ENCODE measurements at regions not wholly inside any gene's neighbourhood (a gene's known extent, or its start where the extent isn't known, plus 50 kb on each side); places are given as distances from the start of the nearest gene placed in this dataset.

DNA sequence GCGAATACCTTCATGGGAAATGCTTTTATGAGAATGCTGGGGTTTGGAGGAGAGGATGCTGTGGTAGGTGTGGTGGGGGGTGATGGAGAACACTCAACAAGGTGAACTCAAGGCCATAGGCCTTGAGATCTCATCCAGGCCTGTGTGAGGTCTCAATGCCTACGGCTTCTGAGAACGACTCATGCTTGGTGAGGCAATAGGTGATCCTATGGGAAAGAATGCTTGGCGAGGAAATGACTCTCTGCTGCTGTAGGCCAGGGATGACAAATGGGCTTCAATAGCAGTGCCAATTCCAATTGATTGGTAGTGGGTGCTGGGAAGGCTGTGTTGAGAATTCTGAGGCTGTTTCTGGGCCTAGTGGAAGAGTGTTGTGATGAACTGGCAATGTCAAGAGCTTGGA lies 280.2 kb upstream of the CLINT1 start:
- POLR2A ChIA-PET, result no interaction called here
- Histone ChIP-seq H3K4me3 (ENCODE audit: low read depth, low read length) (no peak overlapping the region), H3K27me3 (ENCODE audit: control insufficient read depth, insufficient read depth, low read length) (no peaks in the 10 kb centered on the region), H3K36me3 (ENCODE audit: control insufficient read depth, insufficient read depth, low read length) (no peaks in the 10 kb centered on the region)
- CTCF ChIA-PET, result interaction anchor here (1.5 to 1.9 kb wide), 2 partner anchors 64 to 967 kb away, joined by 4 to 6 read pairs; no protein-coding TSS in a partner anchor
- DNase-seq (ENCODE audit: low read depth), result no peak
- TF ChIP-seq, protein P1, sequence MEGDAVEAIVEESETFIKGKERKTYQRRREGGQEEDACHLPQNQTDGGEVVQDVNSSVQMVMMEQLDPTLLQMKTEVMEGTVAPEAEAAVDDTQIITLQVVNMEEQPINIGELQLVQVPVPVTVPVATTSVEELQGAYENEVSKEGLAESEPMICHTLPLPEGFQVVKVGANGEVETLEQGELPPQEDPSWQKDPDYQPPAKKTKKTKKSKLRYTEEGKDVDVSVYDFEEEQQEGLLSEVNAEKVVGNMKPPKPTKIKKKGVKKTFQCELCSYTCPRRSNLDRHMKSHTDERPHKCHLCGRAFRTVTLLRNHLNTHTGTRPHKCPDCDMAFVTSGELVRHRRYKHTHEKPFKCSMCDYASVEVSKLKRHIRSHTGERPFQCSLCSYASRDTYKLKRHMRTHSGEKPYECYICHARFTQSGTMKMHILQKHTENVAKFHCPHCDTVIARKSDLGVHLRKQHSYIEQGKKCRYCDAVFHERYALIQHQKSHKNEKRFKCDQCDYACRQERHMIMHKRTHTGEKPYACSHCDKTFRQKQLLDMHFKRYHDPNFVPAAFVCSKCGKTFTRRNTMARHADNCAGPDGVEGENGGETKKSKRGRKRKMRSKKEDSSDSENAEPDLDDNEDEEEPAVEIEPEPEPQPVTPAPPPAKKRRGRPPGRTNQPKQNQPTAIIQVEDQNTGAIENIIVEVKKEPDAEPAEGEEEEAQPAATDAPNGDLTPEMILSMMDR (IDR thresholded peaks at IDR 0.05; ENCODE audit: insufficient read depth, low read depth, low read length), result no peak

DNA sequence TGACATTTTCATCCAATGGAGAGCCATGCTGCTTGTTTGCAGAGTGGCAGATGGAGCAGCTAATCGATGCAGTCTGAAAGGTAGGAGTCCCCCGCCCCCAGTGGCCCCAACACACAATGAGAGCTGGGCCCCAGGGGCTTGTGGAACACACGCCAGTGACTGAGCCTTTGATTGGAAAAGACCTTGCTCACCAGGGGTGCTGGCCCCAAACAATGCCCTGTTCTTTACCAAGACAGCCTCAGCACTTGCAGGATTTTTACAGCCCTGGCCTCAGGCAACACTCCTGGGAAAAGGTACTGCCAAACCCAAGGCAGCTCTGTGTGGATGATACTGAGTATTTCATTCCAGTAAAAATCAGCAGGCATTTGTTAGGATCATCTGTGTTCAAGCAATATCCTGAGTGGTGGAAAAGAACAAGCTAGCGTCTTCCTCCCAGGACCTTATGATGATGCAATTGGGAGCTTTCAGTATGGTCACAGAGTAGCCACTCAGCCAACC lies 276.8 kb upstream of the CLINT1 start:
- ChIA-PET POLR2A (no interaction called here), CTCF (interaction anchor here (0.8 kb wide), 1 partner anchor 39 kb away, joined by 3 read pairs; no protein-coding TSS in a partner anchor)
- H3K36me3 ChIP-seq (ENCODE audit: control insufficient read depth, insufficient read depth, low read length), result no peaks in the 10 kb centered on the region
- H3K4me3 ChIP-seq (ENCODE audit: low read depth, low read length), result no peak overlapping the region
- TF ChIP-seq, protein P1 (IDR thresholded peaks at IDR 0.05; ENCODE audit: insufficient read depth, low read depth, low read length), result no peak
- DNase-seq (ENCODE audit: low read depth), result no peak
- H3K27me3 ChIP-seq (ENCODE audit: control insufficient read depth, insufficient read depth, low read length), result no peaks in the 10 kb centered on the region

DNA sequence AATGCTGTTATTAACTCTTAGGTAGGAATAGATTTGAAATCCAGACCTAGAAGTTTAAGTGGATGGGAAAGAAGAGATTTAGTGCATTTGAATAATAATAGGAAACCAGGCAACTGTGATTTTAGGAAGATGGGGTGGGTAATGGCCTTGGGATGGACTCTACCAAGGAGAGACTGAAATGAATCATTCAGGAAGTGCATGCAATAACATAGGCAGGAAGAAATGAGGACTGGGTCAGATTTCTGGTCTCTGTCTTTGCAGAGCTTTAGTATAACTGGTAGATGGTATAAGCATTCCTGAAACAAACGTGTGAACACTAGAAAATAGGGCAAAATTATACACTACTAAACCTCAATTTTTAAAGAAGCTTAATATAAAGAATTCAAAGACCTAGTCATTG lies 274.4 kb upstream of the CLINT1 start:
- CTCF ChIA-PET, result no interaction called here
- TF ChIP-seq, protein P1 (IDR thresholded peaks at IDR 0.05; ENCODE audit: insufficient read depth, low read depth, low read length), result no peak
- Histone ChIP-seq H3K4me3 (ENCODE audit: low read depth, low read length) (no peak overlapping the region), H3K36me3 (ENCODE audit: control insufficient read depth, insufficient read depth, low read length) (no peaks in the 10 kb centered on the region), H3K27me3 (ENCODE audit: control insufficient read depth, insufficient read depth, low read length) (no peaks in the 10 kb centered on the region)
- POLR2A ChIA-PET, result no interaction called here
- DNase-seq (ENCODE audit: low read depth), result no peak

DNA sequence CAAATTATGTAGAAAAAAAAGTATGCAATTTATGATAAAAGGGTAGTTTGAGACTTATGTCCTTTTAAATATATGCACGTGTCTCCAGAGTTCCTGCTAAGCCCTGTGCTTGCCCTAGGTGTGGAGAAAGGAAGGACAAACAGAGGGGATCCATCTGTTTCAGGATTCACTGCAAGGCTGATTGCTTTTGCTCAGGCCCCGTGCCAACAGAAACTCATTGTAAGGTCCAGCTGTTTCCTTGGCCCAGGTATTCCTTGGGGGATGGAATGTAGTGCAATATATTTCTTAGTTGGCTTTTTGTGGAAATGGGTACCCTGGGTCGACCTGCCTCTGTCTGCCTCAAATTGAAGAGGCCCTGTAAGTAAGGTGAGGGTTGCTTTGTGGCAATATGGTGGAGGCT lies 268.6 kb upstream of the CLINT1 start:
- ChIA-PET POLR2A (no interaction called here), CTCF (interaction anchor here (0.8 to 1.7 kb wide), 2 partner anchors 52 kb away, joined by 3 to 4 read pairs; no protein-coding TSS in a partner anchor)
- H3K36me3 ChIP-seq (ENCODE audit: control insufficient read depth, insufficient read depth, low read length), result no peaks in the 10 kb centered on the region
- TF ChIP-seq, protein P1 (IDR thresholded peaks at IDR 0.05; ENCODE audit: insufficient read depth, low read depth, low read length), result no peak
- H3K4me3 ChIP-seq (ENCODE audit: low read depth, low read length), result no peak overlapping the region
- DNase-seq (ENCODE audit: low read depth), result no peak
- H3K27me3 ChIP-seq (ENCODE audit: control insufficient read depth, insufficient read depth, low read length), result no peaks in the 10 kb centered on the region

DNA sequence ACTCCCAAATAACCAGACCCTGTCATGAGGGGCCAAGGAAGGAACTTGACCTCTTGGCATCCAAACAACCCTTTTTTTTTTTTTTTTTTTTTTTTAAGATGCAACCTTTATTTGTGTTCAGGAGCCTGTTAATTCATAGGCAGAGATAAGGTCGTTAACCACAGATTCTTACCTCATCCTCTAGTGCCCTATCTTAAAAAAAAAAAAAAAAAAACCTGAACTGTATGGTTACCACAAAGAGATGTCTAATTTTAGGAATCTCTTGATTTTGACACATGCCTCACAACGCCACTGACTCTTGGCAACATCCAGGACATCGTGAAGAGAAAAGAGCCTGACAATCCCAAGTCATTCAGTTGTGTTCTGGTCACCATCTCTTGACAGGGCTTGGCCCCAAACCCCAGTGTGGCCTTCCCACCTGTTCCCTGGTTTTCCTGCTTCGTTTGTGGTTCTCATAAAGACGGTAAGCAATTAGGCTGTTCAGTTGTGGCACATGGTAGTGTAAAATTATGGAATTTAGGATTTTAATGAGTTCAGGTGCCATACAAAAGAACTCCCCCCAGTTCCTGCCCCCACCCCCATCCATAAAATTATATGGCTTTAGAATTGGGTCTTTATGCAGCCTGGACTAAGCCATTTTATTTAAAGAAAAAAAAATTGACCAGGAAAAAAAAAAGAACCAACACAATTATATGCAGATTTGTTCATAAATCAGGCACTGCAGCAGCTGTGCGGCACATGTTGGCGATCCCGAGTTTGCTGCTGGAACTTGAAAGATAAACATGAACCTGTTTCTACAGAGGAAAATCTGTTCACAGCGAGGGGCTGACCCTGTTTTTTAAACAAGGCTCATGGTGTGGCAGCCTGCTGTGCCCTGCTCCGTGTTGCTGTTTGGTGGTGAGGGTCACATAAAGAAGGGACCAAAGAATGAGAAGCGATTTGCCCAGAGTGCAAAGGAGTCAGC lies 267.8 kb upstream of the CLINT1 start:
- Histone ChIP-seq H3K36me3 (ENCODE audit: control insufficient read depth, insufficient read depth, low read length) (no peaks in the 10 kb centered on the region), H3K4me3 (ENCODE audit: low read depth, low read length) (no peak overlapping the region), H3K27me3 (ENCODE audit: control insufficient read depth, insufficient read depth, low read length) (no peaks in the 10 kb centered on the region)
- DNase-seq (ENCODE audit: low read depth), result no peak
- TF ChIP-seq, protein P1 (IDR thresholded peaks at IDR 0.05; ENCODE audit: insufficient read depth, low read depth, low read length), result no peak
- ChIA-PET CTCF (interaction anchor here (0.8 kb wide), 1 partner anchor 51 kb away, joined by 3 read pairs; no protein-coding TSS in a partner anchor), POLR2A (no interaction called here)
